SK-N-SH (cell line): ENCODE measurements at regions not wholly inside any gene's neighbourhood (a gene's known extent, or its start where the extent isn't known, plus 50 kb on each side); places are given as distances from the start of the nearest gene placed in this dataset.

Experiments used
- CTCF ChIA-PET: fragments of 300-600, 350-600 bp; formaldehyde crosslinking; extraction: SDS; loops from one replicate; lab custom pipeline; 2021; lab: Yijun Ruan, JAX
- POLR2A ChIA-PET: fragments of 350-600 bp; sonication (Branson Sonifier 250); formaldehyde crosslinking; extraction: SDS; loops from one replicate; lab custom pipeline; 2020; ENCODE audit warnings: antibody characterized with exemption, inconsistent platforms; lab: Yijun Ruan, JAX
- DNase-seq: peaks from one replicate; pipeline ENCODE4 v3.0.0; 2012
- H2AFZ ChIP-seq: fragments of 200-600 bp; sonication (generic); 2 replicates; pipeline ENCODE4 v1.8.1; 2016; ENCODE audit warnings: antibody characterized with exemption, mild to moderate bottlenecking, low read depth
- H3F3A ChIP-seq: fragments of 200-600 bp; sonication (generic); replicated peaks from 2 replicates; pipeline ENCODE3; 2016; ENCODE audit warnings: antibody characterized with exemption, mild to moderate bottlenecking; ENCODE audit not compliant: insufficient read depth
- H3K27ac ChIP-seq, 2 experiments: fragments of 200-500 bp in 1 of 2; fragments of 200-600 bp in 1 of 2; sonication (Bioruptor generic) in 1 of 2; sonication (generic), shearing (Covaris generic) in 1 of 2; 2 replicates each; pipeline versions ENCODE4 v1.5.1 to v1.6.1; 2014 to 2016; ENCODE audit warnings: low read depth in 2 of 2, inconsistent platforms in 1 of 2, low read length in 1 of 2, mild to moderate bottlenecking in 1 of 2, mixed read lengths in 1 of 2
- H3K27me3 ChIP-seq: fragments of 200-600 bp; sonication (generic), shearing (Covaris generic); 2 replicates; pipeline ENCODE4 v1.6.1; 2016; ENCODE audit warnings: mixed run types; ENCODE audit not compliant: insufficient read depth
- H3K36me3 ChIP-seq, 2 experiments: fragments of 200-500 bp in 1 of 2; fragments of 200-600 bp in 1 of 2; sonication (Bioruptor generic) in 1 of 2; sonication (generic) in 1 of 2; replicated peaks in 1 of 2; 2 replicates each; pipeline versions ENCODE3 to v1.5.1; 2014 to 2016; ENCODE audit warnings: low read length in 1 of 2, mild to moderate bottlenecking in 1 of 2; ENCODE audit not compliant: insufficient read depth in 2 of 2, control insufficient read depth in 1 of 2
- H3K4me1 ChIP-seq, 2 experiments: fragments of 200-500 bp in 1 of 2; fragments of 200-600 bp in 1 of 2; sonication (Bioruptor generic) in 1 of 2; sonication (generic), shearing (Covaris generic) in 1 of 2; 2 replicates each; pipeline versions ENCODE4 v1.5.1 to v1.6.1; 2014 to 2016; ENCODE audit warnings: low read depth in 1 of 2, low read length in 1 of 2, mixed run types in 1 of 2; ENCODE audit not compliant: insufficient read depth in 2 of 2, control insufficient read depth in 1 of 2
- H3K4me2 ChIP-seq: fragments of 200-600 bp; sonication (generic), shearing (Covaris generic); 2 replicates; pipeline ENCODE4 v1.6.1; 2017; ENCODE audit warnings: mixed run types
- H3K4me3 ChIP-seq, 2 experiments: fragments of 200-500 bp in 1 of 2; fragments of 200-600 bp in 1 of 2; sonication (Bioruptor generic) in 1 of 2; sonication (generic), shearing (Covaris generic) in 1 of 2; 2 replicates each; pipeline versions ENCODE4 v1.5.1 to v1.8.1; 2014 to 2016; ENCODE audit warnings: low read depth in 2 of 2, inconsistent platforms in 1 of 2, low read length in 1 of 2, mild to moderate bottlenecking in 1 of 2, mixed read lengths in 1 of 2, moderate library complexity in 1 of 2
- H3K79me2 ChIP-seq: fragments of 200-600 bp; sonication (generic); 2 replicates; pipeline ENCODE4 v1.8.1; 2017; ENCODE audit warnings: mild to moderate bottlenecking; ENCODE audit not compliant: insufficient read depth
- H3K9ac ChIP-seq: fragments of 200-600 bp; sonication (generic); 2 replicates; pipeline ENCODE4 v1.6.1; 2017; ENCODE audit warnings: mixed run types
- H3K9me2 ChIP-seq: fragments of 200-600 bp; sonication (generic); 2 replicates; pipeline ENCODE4 v1.6.1; 2017; ENCODE audit warnings: mixed run types
- H3K9me3 ChIP-seq: fragments of 200-600 bp; sonication (generic); 2 replicates; pipeline ENCODE4 v1.6.1; 2017; ENCODE audit warnings: mixed run types, mild to moderate bottlenecking, moderate library complexity
- H4K20me1 ChIP-seq: fragments of 200-600 bp; sonication (generic); 2 replicates; pipeline ENCODE4 v1.6.1; 2017; ENCODE audit warnings: mild to moderate bottlenecking, mixed run types; ENCODE audit not compliant: insufficient read depth
- CHD2 ChIP-seq: fragments of 150-350 bp; IDR thresholded peaks from 2 replicates; pipeline ENCODE4 v1.6.1; 2018; ENCODE audit warnings: low read length; ENCODE audit not compliant: partially characterized antibody
- EP300 ChIP-seq, 2 experiments: IDR thresholded peaks; 2 replicates each; pipeline versions ENCODE4 v1.4.0 to v1.6.1; 2012; ENCODE audit warnings: borderline replicate concordance in 1 of 2, low read depth in 1 of 2, low read length in 1 of 2
- EZH2phosphoT487 ChIP-seq: fragments of 200-600 bp; sonication (generic); IDR thresholded peaks from 2 replicates; pipeline ENCODE4 v1.6.1; 2017; ENCODE audit warnings: low read depth, mixed run types, mild to moderate bottlenecking, antibody characterized with exemption, moderate library complexity, borderline replicate concordance
- FOXM1 ChIP-seq: IDR thresholded peaks from 2 replicates; pipeline ENCODE4 v1.4.0; 2012; ENCODE audit warnings: low read depth, mild to moderate bottlenecking
- MXI1 ChIP-seq: IDR thresholded peaks from 2 replicates; pipeline ENCODE4 v1.6.1; 2012; ENCODE audit warnings: mild to moderate bottlenecking, low read depth, low read length, improper control_type of control experiment
- NFIC ChIP-seq: IDR thresholded peaks from 2 replicates; pipeline ENCODE4 v1.4.0; 2012; ENCODE audit warnings: borderline replicate concordance
- RCOR1 ChIP-seq: fragments of 150-350 bp; IDR thresholded peaks from 2 replicates; pipeline ENCODE4 v1.6.1; 2017; ENCODE audit warnings: antibody characterized with exemption, low read length
- REST ChIP-seq: IDR thresholded peaks from 2 replicates; pipeline ENCODE4 v1.6.1; 2012; ENCODE audit warnings: mild to moderate bottlenecking, low read depth, low read length, moderate library complexity
- RFX5 ChIP-seq: IDR thresholded peaks from 2 replicates; pipeline ENCODE4 v1.6.1; 2012; ENCODE audit warnings: mild to moderate bottlenecking, improper control_type of control experiment, low read length
- SIN3A ChIP-seq: IDR thresholded peaks from 2 replicates; pipeline ENCODE4 v1.6.1; 2012; ENCODE audit warnings: low read depth, mild to moderate bottlenecking, low read length, moderate library complexity, borderline replicate concordance
- TAF1 ChIP-seq: IDR thresholded peaks from 2 replicates; pipeline ENCODE4 v1.6.1; 2012; ENCODE audit warnings: low read depth, mild to moderate bottlenecking, low read length, moderate library complexity, borderline replicate concordance
- ZBTB33 ChIP-seq: IDR thresholded peaks from 2 replicates; pipeline ENCODE4 v1.4.0; 2012; ENCODE audit warnings: low read depth, borderline replicate concordance
- WGBS: methylation state at CpG from one replicate; pipeline ENCODE4 v1.1.6; 2017; ENCODE audit warnings: low lambda C conversion rate; 5-methylcytosine and 5-hydroxymethylcytosine counted together
- TF ChIP-seq, protein P1 (sequence below): IDR thresholded peaks from 2 replicates; pipeline ENCODE4; 2012

DNA sequence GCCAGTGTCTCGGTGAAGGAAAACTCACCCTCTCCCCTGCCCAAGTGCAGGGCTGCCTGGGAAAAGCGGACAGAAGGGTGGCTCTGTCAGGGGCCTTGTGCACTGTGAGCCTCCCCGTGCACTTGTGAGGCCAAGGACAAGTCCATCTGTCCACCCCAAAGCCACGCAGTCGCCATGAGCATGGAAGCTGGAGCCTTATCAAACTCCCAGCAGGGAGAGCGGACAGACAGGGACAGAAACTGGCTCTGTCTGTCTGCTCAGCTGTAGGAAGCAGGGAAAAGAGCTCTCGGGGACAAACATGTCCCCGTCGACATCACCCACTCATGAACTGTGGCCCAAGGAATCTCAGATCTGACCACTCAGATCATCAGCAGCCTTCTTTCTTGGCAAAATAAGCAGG, 1385.4 kb downstream of the TBC1D22A start:
- Histone ChIP-seq H3K79me2 (no peaks in the 10 kb centered on the region), H3K4me3 (no peak overlapping the region), H3K27me3 (no peaks in the 10 kb centered on the region; the same call in 1 of the 2 replicates), H4K20me1 (no peaks in the 10 kb centered on the region), H2AFZ (no peak overlapping the region), H3K9me2 (no peaks in the 10 kb centered on the region), H3K27ac (no peak overlapping the region), H3K4me1 (no peaks in the 10 kb centered on the region), H3K9me3 (no peaks in the 10 kb centered on the region), H3K4me2 (no peak overlapping the region), H3K9ac (no peak overlapping the region), H3F3A (no peaks in the 10 kb centered on the region), H3K36me3 (no peaks in the 10 kb centered on the region)
- ChIA-PET POLR2A (no interaction called here), CTCF (no interaction called here)
- WGBS = 23% methylated on average over 9 of the region's 9 CpGs
- TF ChIP-seq CHD2 (no peak), EZH2phosphoT487 (no peak), SIN3A (no peak), REST (no peak), MXI1 (no peak), TAF1 (no peak), FOXM1 (no peak), NFIC (no peak), ZBTB33 (no peak), RFX5 (no peak), EP300 (IDR thresholded peaks at IDR 0.05; ENCODE audit: borderline replicate concordance in 1 of 2, low read depth in 1 of 2, low read length in 1 of 2) (no peak), RCOR1 (no peak)
- TF ChIP-seq, protein P1, sequence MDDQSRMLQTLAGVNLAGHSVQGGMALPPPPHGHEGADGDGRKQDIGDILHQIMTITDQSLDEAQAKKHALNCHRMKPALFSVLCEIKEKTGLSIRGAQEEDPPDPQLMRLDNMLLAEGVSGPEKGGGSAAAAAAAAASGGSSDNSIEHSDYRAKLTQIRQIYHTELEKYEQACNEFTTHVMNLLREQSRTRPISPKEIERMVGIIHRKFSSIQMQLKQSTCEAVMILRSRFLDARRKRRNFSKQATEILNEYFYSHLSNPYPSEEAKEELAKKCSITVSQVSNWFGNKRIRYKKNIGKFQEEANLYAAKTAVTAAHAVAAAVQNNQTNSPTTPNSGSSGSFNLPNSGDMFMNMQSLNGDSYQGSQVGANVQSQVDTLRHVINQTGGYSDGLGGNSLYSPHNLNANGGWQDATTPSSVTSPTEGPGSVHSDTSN = no peak
- no peak for DNase-seq
